Germinal center (tissue), 1 donor: ENCODE measurements at regions not wholly inside any gene's neighbourhood (a gene's known extent, or its start where the extent isn't known, plus 50 kb on each side); places are given as distances from the start of the nearest gene placed in this dataset.
"Not testable (repeated sequence)": the region's sequence is repeated elsewhere in the genome, so short reads cannot be mapped to it uniquely, and the experiment has no call there.

ENCODE experiments used
- DNase-seq: peaks from one replicate; pipeline ENCODE4 v3.0.0; 2012; ENCODE audit warnings: mixed read lengths, low spot score

- DNase-seq: no peak
Observed at GRCh38 chr7:96561892-96562291, 147.8 kb downstream of the SEM1 start.

- DNase-seq: no peak
Observed at GRCh38 chr7:96558530-96558929, 151.1 kb downstream of the SEM1 start.

DNA sequence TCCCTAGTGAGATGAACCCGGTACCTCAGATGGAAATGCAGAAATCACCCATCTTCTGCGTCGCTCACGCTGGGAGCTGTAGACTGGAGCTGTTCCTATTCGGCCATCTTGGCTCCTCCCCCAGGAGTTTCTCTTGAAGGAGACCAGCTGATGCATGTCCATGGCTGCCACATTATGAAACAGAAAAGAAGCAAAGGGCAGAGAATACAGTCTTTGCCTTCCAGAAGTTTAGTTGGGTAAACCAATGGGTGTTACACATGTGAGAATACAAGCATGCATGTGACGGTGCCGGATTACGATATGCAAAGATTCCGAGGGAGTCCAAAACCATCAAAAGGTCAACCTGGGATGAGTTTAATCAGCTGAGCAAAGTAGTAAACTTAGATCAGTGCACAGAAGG, 151.6 kb downstream of the SEM1 start:
- DNase-seq: no peak

DNA sequence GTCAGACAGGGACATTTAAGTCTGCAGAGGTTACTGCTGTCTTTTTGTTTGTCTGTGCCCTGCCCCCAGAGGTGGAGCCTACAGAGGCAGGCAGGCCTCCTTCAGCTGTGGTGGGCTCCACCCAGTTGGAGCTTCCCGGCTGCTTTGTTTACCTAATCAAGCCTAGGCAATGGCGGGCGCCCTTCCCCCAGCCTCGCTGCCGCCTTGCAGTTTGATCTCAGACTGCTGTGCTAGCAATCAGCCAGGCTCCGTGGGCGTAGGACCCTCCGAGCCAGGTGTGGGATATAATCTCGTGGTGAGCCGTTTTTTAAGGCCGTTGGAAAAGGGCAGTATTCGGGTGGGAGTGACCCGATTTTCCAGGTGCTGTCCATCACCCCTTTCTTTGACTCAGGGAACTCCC, 152.0 kb downstream of the SEM1 start:
- not testable (repeated sequence) for DNase-seq

GRCh38 chr7:96548664-96549063, 161.0 kb downstream of the SEM1 start:
- no peak for DNase-seq

DNA sequence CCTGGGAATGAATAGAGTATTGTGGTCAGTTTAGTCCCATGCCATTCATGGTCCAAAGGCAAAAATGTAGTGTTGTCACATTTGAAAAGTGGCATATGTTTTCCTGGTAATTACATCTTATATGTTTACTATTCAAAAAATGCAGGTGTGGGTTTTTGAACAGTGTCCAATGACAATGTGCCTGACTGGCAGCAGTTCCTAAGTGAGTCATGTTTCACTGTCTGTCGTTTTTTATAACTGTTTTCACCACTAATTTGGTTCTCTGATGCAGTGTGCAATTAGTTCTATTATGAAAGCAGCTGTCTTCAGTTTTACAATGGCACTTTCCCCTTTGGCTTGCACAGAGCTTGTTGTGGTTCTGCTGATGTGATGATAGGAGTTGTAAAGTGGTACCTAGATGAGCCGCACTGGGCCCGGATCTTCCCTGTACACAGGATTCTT, 162.3 kb downstream of the SEM1 start:
- no peak for DNase-seq

DNA sequence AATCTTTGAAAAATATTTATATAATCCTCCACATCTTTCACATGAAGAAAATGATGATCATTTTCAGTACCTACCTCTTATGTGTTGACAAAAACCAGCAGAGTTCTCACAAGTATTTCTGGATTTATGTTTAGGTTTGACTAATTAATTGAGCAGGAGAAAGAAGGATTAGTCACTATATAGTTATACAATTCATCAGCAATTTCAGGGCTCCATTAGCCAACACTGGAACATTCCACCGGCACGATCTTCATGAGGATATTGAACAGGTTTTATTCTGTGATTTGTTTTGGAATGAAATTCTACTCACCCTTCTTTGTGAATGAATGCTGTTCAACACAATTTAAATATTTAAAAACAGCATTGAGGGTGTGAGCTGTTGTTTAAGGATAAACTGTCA, 163.2 kb downstream of the SEM1 start:
- no peak for DNase-seq

DNA sequence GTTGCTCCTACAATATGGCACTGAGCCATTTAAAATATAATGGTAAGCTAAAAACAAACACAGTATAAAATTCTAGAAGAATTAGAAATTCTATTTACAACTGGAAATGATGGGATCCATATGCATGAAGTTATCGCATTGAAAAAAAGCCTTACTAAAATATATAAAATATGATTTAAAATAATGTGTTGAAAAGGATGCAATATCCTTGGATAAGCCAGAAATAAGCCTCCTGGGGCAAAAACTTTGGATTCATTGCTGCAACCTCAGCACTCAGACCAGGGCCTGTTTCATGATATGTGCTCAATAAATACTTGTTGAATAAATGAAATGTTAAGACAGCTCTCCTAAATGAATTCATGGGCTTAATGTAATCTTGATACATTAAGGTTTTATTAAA, 170.2 kb downstream of the SEM1 start:
- no peak for DNase-seq

DNA sequence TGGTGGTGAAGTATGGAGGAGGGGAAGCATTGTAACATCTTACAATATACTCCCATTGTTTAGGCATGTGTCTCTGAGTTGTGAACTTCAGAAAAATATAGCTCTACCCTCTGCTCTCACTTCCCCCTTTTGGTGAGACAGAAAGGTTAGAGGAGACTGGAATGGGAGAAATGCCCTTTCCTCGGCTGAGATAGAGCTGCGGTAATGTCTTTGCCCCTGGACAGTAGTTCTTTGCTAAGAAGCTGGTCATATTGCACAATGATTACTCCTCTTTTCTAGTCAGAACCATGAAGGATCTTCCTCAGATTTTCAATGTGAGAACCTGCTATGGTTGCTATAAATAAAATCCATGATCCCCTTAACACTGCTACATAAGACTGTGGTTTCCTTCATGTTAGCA, 171.0 kb downstream of the SEM1 start:
- DNase-seq: no peak

DNA sequence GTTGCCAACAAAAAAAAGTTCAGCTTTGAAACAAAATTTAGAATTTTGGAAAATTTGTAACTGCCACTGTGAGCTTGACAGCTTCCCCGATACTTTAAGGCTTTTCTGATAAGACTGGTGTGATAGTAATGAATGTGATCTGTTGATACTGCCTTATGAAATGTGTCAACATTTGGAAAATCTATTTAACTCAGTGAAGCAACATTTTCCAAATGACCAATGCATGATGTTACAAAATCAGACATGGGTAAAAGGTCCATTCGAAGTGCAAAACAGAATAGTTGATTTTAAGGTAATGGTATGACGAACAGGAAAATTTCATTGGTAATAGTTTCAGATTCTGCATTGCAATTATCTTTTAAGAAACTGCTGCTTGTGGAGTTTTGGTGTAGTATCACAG, 175.4 kb downstream of the SEM1 start:
- no peak for DNase-seq

- no peak for DNase-seq
Observed at GRCh38 chr7:96532428-96532935, 177.2 kb downstream of the SEM1 start.

DNA sequence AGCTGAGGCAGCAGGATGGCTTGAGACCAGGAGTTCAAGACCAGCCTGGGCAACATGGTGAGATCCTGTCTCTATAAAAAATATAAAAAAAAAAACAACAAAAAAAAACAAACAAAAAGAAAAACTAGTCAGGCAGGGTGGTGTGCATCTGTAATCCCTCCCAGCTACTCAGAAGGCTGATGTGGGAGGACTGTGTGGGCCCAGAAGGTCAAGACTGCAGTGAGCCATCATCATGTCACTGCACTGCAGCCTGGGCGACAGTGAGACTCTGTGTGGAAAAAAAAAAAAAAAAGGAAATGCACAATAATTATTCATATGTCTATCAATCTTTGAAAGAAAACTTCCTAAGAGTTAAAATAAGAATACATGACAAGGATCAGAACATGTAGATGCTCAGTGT, 178.3 kb downstream of the SEM1 start:
- no peak for DNase-seq

DNA sequence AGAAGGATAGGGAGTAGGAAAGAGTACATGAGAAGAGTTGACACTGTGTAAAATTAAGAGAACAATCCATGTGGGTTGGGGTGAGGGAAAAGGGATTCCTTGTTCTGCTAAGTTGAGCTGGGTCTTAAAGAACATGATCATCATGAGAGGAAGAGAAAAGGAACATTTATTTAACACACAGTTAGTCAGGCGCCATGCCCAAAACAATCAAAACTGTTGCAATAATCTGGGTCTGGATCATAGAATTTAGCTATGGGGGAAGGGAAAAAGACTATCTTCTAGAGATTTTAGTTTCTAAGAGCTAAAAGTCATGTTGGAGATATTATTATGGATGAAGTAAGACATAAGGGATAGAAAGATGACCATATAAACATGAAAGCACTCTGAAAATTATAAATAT, 178.9 kb downstream of the SEM1 start:
- DNase-seq: no peak

GRCh38 chr7:96527133-96527827, 182.4 kb downstream of the SEM1 start:
- no peak for DNase-seq

DNA sequence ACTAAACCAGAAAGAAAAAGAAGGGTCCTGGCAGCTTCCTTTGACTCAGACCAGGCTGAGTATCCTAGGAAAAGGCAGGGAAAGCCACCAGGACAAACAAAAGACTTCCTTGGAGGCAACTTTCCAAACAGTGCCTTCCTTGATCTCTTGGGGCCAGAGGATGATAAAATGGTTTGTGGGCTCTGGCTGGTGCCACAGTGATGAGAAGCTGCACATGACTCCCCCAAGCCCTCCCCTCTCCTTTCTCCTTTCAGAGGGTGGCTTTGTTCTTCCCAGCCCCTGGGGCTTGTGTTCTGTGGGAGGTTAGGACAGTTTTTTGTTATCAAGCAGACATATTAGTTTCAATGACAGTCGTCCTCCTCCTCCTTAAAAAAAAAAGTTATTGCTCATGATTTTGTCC, 183.2 kb downstream of the SEM1 start:
- no peak for DNase-seq

GRCh38 chr7:96521068-96521894, 188.4 kb downstream of the SEM1 start:
- no peak for DNase-seq

DNA sequence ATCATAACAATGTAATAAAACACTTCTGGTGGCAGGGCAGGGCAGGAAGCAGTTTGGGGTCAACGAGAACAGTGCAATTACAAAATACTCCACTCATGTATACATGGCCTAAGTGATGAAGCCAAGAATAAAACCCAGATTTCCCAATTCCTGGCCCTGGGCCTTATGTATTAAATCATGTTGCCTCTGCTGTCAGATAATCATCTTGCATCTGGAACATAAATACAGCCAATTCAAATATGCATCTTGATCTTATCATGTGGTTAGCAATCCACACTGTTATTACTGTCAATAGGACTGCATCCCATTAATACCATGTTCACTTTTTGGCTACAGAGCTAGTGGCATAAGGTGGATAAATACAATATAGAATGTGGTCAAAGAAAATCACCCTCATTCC, 186.5 kb upstream of the SLC25A13 start:
- DNase-seq: no peak

GRCh38 chr7:96503597-96503996, 181.7 kb upstream of the SLC25A13 start:
- DNase-seq: no peak

DNA sequence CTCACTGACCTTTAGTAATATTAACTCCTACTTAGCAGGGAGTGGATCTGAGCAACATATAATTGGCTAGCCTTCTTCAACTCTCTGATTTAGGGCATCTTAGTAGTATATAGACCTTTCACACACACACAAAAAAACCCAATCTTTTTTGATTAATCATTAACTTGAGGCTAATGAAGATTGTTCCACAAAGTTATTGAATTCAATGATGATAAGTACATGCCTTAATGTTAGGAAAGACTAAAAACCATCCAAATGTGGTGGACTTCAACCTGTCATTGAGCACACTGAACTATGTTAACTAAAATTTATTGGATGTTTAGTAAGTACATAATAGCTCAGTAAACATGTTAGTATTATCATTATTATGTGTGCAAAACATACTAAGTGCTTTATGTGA, 179.4 kb upstream of the SLC25A13 start:
- DNase-seq: no peak

DNA sequence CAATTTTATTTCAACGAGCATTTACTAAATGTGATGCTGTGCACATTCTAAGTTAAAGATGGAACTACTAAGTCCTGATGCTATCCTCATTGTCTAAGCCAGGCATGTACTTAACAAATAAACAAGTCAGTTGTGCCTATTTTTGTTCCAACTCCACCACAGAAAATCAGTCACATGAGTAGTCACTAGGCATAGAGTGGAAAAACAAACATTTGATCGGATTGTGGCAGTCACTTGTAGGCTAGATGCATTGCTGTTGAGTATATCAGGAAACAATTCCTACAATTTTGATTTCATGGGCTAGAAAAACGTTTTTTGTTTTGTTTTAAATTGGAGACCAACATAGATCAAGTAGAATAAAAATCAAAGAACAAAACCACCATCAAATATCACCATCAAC, 177.6 kb upstream of the SLC25A13 start:
- no peak for DNase-seq

DNA sequence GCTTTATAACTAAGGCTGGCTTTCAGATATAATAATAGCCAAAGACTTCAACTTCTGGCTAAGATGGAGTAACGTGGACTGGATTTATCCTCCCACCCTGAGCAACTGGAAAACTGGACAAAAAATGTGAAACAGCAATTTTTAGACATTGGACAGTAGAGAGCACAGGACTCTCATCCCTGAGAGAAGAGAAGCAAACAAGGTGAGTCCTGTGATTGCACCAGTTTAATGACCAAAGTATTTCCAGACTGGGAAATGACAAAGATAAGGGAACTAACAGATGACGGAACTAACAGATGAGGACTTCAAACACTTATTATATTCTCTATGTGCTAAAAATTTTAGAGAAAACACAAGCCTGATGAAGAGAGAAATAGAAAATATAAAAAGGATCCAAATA, 175.7 kb upstream of the SLC25A13 start:
- DNase-seq: no peak

DNA sequence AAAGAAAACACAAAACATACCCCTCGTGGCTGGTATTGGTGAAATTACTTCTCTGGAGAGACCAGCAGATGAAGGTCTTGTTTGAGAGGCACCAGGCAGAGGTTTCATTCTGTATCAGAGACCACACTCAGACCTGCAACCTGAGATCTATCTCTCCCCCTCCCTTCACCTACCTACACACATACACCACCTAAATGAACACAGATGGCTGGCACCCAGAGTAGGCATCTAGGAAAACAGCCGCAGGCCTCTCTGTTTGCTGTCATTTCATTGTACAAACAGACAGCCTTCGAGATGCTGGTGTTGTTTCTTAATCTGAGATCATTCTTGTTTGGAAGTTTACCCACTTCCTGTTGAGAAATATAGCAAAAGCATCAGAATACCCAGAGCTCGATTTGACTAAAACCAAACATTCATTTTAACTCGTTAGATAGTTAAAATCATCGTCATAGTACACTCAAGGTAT, 173.9 kb upstream of the SLC25A13 start:
- DNase-seq: no peak

DNA sequence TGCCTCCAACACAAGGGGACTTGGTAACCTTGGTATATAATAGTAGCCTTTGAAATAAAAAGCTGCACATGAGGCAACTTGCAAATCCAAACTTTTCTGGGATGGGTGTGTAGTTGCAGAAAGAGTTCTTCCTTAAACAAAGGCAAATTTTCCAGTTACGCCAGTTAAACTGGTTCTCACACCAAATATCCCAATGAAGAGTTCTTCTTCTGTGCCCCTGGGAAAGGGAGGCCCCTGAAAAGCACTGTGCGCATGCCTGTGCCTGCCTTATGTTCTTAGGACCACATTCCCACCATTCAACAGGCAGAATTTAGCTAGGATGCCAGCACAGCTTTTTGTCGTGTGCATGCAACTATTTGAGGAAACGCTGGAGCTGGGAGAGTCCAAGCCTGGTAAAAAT, 164.8 kb upstream of the SLC25A13 start:
- DNase-seq: no peak
